ENCODE measurements at regions not wholly inside any gene's neighbourhood (a gene's known extent, or its start where the extent isn't known, plus 50 kb on each side); places are given as distances from the start of the nearest gene placed in this dataset.

GRCh38 chr4:66681962-66682361 lies 863.3 kb downstream of the CENPC start:
- no peak for TF ChIP-seq CTCF (IDR thresholded peaks at IDR 0.05)
- TF ChIP-seq POLR2A (IDR thresholded peaks at IDR 0.05): no peak

Data from uterus (tissue), 2 donors.